HT-29 (cell line): ENCODE measurements at regions not wholly inside any gene's neighbourhood (a gene's known extent, or its start where the extent isn't known, plus 50 kb on each side); places are given as distances from the start of the nearest gene placed in this dataset.
"Not testable (repeated sequence)": the region's sequence is repeated elsewhere in the genome, so short reads cannot be mapped to it uniquely, and the experiment has no call there.

Source experiments
- DNase-seq: peaks from one replicate; pipeline ENCODE4 v3.0.0-alpha.2; 2015; ENCODE audit warnings: low spot score

GRCh38 chr6:170213637-170214018 is 77.2 kb downstream of the DLL1 start:
- DNase-seq, result not testable (repeated sequence)

- DNase-seq, result no peak
Observed at GRCh38 chr6:170212956-170213636, 77.8 kb downstream of the DLL1 start.

- DNase-seq, result no peak
Observed at GRCh38 chr6:170212051-170212756, 78.7 kb downstream of the DLL1 start.

GRCh38 chr6:170211404-170212025 is 79.4 kb downstream of the DLL1 start:
- DNase-seq, result no peak

GRCh38 chr6:170210651-170211403 is 80.1 kb downstream of the DLL1 start:
- DNase-seq, result no peak

- no peak for DNase-seq
Observed at GRCh38 chr6:170210026-170210390, 80.9 kb downstream of the DLL1 start.

GRCh38 chr6:170209354-170210025 is 81.4 kb downstream of the DLL1 start:
- DNase-seq, result no peak

- no peak for DNase-seq
Observed at GRCh38 chr6:170208651-170209353, 82.1 kb downstream of the DLL1 start.

GRCh38 chr6:170208182-170208601 is 82.7 kb downstream of the DLL1 start:
- DNase-seq, result no peak

- DNase-seq, result no peak
Observed at GRCh38 chr6:170207586-170208181, 83.2 kb downstream of the DLL1 start.

GRCh38 chr6:170206851-170207431 is 83.9 kb downstream of the DLL1 start:
- no peak for DNase-seq

- DNase-seq, result no peak
Observed at GRCh38 chr6:170206317-170206621, 84.6 kb downstream of the DLL1 start.

GRCh38 chr6:170205534-170206316 is 85.2 kb downstream of the DLL1 start:
- DNase-seq, result no peak

GRCh38 chr6:170205126-170205525 is 85.8 kb downstream of the DLL1 start:
- DNase-seq, result no peak

- no peak for DNase-seq
Observed at GRCh38 chr6:170203212-170203611, 87.7 kb downstream of the DLL1 start.

GRCh38 chr6:170202416-170203135 is 88.3 kb downstream of the DLL1 start:
- DNase-seq, result no peak

GRCh38 chr6:170201361-170201760 is 89.5 kb downstream of the DLL1 start:
- no peak for DNase-seq

GRCh38 chr6:170200458-170200891 is 90.4 kb downstream of the DLL1 start:
- DNase-seq, result no peak

- DNase-seq, result no peak
Observed at GRCh38 chr6:170199716-170200115, 91.2 kb downstream of the DLL1 start.
